Neural progenitor cell (in vitro differentiated cells): ENCODE measurements at regions not wholly inside any gene's neighbourhood (a gene's known extent, or its start where the extent isn't known, plus 50 kb on each side); places are given as distances from the start of the nearest gene placed in this dataset.

ENCODE experiments used
- DNase-seq: peaks from one replicate; pipeline ENCODE4 v3.0.0-alpha.2; 2016; ENCODE audit warnings: low spot score
- H2AFZ ChIP-seq: fragments of 200-600 bp; sonication (generic); replicated peaks from 2 replicates; pipeline ENCODE4 v1.6.1; 2016; ENCODE audit warnings: antibody characterized with exemption
- H3F3A ChIP-seq: fragments of 200-600 bp; sonication (generic); 2 replicates; pipeline ENCODE4 v1.6.1; 2016; ENCODE audit warnings: antibody characterized with exemption, low read depth
- H3K27ac ChIP-seq: fragments of 200-600 bp; sonication (generic); 2 replicates; pipeline ENCODE4 v1.5.1; 2016; ENCODE audit warnings: mild to moderate bottlenecking
- H3K27me3 ChIP-seq: fragments of 200-600 bp; sonication (generic); 2 replicates; pipeline ENCODE4 v1.6.1; 2016; ENCODE audit warnings: mild to moderate bottlenecking, moderate library complexity
- H3K36me3 ChIP-seq: fragments of 200-600 bp; sonication (generic); 2 replicates; pipeline ENCODE4 v1.5.1; 2016
- H3K4me1 ChIP-seq: fragments of 200-600 bp; sonication (generic); 2 replicates; pipeline ENCODE4 v1.6.1; 2016; ENCODE audit warnings: mixed run types
- H3K4me2 ChIP-seq: fragments of 200-600 bp; sonication (generic); 2 replicates; pipeline ENCODE4 v1.6.1; 2016
- H3K4me3 ChIP-seq: fragments of 200-600 bp; sonication (generic); 2 replicates; pipeline ENCODE4 v1.5.1; 2016
- H3K79me2 ChIP-seq: fragments of 200-600 bp; sonication (generic); 2 replicates; pipeline ENCODE4 v1.6.1; 2016; ENCODE audit warnings: low read depth
- H3K9ac ChIP-seq: fragments of 200-600 bp; sonication (generic); 2 replicates; pipeline ENCODE4 v1.6.1; 2016
- H3K9me3 ChIP-seq: fragments of 200-600 bp; sonication (generic); 2 replicates; pipeline ENCODE4 v1.5.1; 2016; ENCODE audit warnings: low read depth
- H4K20me1 ChIP-seq: fragments of 200-600 bp; sonication (generic); 2 replicates; pipeline ENCODE4 v1.6.1; 2016; ENCODE audit warnings: low read depth
- H3K27ac Mint-ChIP-seq: 3 replicates; pipeline ENCODE4 v1.8.0; 2021; ENCODE audit warnings: mixed read lengths
- H3K27me3 Mint-ChIP-seq: 2 replicates; pipeline ENCODE4 v1.8.0; 2022; ENCODE audit warnings: low read depth, mild to moderate bottlenecking, inconsistent platforms, moderate library complexity, mixed read lengths; ENCODE audit not compliant: insufficient read depth
- H3K36me3 Mint-ChIP-seq: 3 replicates; pipeline ENCODE4 v1.8.0; 2021; ENCODE audit warnings: mixed read lengths
- H3K4me1 Mint-ChIP-seq: 3 replicates; pipeline ENCODE4 v1.8.0; 2021; ENCODE audit warnings: mixed read lengths
- H3K4me3 Mint-ChIP-seq: 3 replicates; pipeline ENCODE4 v1.8.0; 2021; ENCODE audit warnings: mild to moderate bottlenecking, moderate library complexity, mixed read lengths
- H3K9me3 Mint-ChIP-seq: 3 replicates; pipeline ENCODE4 v1.8.0; 2020; ENCODE audit warnings: mixed read lengths
- EZH2 ChIP-seq: fragments of 200-600 bp; sonication (generic); IDR thresholded peaks from 2 replicates; pipeline ENCODE4 v1.6.1; 2017; ENCODE audit warnings: antibody characterized with exemption, mild to moderate bottlenecking, moderate library complexity
- EZH2phosphoT487 ChIP-seq: fragments of 200-600 bp; sonication (generic); IDR thresholded peaks from 2 replicates; pipeline ENCODE4 v1.6.1; 2017; ENCODE audit warnings: antibody characterized with exemption
- TF ChIP-seq, protein P1 (sequence below): fragments of 200-600 bp; sonication (generic); IDR thresholded peaks from 2 replicates; pipeline ENCODE4 v1.5.1; 2017; ENCODE audit warnings: antibody characterized with exemption, mild to moderate bottlenecking

DNA sequence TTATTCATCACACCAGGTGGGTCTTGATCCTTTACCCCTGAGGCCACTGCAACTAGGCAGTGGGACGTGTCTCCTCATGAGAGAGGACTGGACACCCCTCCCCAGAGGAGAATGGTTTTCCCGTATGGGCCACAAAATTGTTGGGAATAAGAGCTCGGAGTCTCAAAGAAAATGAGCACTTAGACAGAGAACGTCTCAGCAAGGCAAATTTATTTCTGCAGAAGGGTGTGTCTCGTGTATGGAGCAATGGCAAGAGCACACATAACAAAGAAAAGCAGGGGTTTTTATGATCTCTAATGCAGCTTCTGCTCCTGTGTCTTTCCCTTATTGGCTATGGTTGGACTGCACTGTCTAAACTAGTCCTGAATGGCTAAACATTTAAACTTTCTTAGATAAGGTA is 803.5 kb downstream of the PLOD2 start:
- Histone ChIP-seq H2AFZ (no peak overlapping the region), H3K4me3 (no peak overlapping the region), H3K9me3 (no peaks in the 10 kb centered on the region), H4K20me1 (no peaks in the 10 kb centered on the region), H3K79me2 (no peaks in the 10 kb centered on the region), H3K36me3 (no peaks in the 10 kb centered on the region), H3K27ac (no peak overlapping the region), H3K9ac (no peak overlapping the region), H3K27me3 (no peaks in the 10 kb centered on the region), H3K4me1 (peaks cover 5% of the 10 kb centered on the region), H3K4me2 (no peak overlapping the region), H3F3A (no peaks in the 10 kb centered on the region)
- peaks cover 29% of the 10 kb centered on the region for H3K9me3 Mint-ChIP-seq
- H3K4me1 Mint-ChIP-seq: peaks cover 7% of the 10 kb centered on the region
- TF ChIP-seq EZH2phosphoT487 (no peak), EZH2 (no peak)
- TF ChIP-seq, protein P1, sequence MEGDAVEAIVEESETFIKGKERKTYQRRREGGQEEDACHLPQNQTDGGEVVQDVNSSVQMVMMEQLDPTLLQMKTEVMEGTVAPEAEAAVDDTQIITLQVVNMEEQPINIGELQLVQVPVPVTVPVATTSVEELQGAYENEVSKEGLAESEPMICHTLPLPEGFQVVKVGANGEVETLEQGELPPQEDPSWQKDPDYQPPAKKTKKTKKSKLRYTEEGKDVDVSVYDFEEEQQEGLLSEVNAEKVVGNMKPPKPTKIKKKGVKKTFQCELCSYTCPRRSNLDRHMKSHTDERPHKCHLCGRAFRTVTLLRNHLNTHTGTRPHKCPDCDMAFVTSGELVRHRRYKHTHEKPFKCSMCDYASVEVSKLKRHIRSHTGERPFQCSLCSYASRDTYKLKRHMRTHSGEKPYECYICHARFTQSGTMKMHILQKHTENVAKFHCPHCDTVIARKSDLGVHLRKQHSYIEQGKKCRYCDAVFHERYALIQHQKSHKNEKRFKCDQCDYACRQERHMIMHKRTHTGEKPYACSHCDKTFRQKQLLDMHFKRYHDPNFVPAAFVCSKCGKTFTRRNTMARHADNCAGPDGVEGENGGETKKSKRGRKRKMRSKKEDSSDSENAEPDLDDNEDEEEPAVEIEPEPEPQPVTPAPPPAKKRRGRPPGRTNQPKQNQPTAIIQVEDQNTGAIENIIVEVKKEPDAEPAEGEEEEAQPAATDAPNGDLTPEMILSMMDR: no peak
- H3K36me3 Mint-ChIP-seq: no peaks in the 10 kb centered on the region
- H3K27me3 Mint-ChIP-seq: peaks cover 3% of the 10 kb centered on the region
- H3K27ac Mint-ChIP-seq: no peak overlapping the region
- no peak overlapping the region for H3K4me3 Mint-ChIP-seq
- DNase-seq: no peak

DNA sequence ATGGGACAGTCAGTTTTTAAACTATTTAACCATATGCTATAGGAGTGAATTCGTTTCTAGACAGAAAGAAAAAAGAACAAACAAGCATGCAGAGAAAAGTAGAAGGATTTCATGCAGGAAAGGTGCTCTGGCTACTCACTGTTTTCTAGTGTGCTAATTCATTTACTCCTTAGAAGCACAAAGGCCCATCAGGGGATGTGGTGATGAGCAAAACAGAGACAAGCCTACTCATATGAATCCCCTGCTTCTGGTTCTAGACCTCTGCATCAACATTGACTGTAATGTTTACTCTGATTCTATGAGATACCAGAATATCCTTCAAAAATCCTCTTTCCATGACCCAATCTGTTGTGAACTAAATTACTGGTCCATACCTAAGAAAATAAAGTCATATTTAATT is 801.9 kb downstream of the PLOD2 start:
- peaks cover 7% of the 10 kb centered on the region for H3K4me1 Mint-ChIP-seq
- peak; percentile 16 for DNase-seq
- Histone ChIP-seq H3K9me3 (no peaks in the 10 kb centered on the region), H3F3A (no peaks in the 10 kb centered on the region), H3K79me2 (no peaks in the 10 kb centered on the region), H4K20me1 (no peaks in the 10 kb centered on the region), H3K9ac (no peak overlapping the region), H3K36me3 (no peaks in the 10 kb centered on the region), H2AFZ (no peak overlapping the region), H3K27ac (no peak overlapping the region), H3K4me1 (peaks cover 5% of the 10 kb centered on the region), H3K4me3 (no peak overlapping the region), H3K27me3 (no peaks in the 10 kb centered on the region), H3K4me2 (no peak overlapping the region)
- peaks cover 3% of the 10 kb centered on the region for H3K27me3 Mint-ChIP-seq
- H3K36me3 Mint-ChIP-seq: no peaks in the 10 kb centered on the region
- TF ChIP-seq EZH2phosphoT487 (no peak), EZH2 (no peak)
- TF ChIP-seq, protein P1: no peak
- H3K27ac Mint-ChIP-seq: no peak overlapping the region
- no peak overlapping the region for H3K4me3 Mint-ChIP-seq
- peaks cover 26% of the 10 kb centered on the region for H3K9me3 Mint-ChIP-seq

DNA sequence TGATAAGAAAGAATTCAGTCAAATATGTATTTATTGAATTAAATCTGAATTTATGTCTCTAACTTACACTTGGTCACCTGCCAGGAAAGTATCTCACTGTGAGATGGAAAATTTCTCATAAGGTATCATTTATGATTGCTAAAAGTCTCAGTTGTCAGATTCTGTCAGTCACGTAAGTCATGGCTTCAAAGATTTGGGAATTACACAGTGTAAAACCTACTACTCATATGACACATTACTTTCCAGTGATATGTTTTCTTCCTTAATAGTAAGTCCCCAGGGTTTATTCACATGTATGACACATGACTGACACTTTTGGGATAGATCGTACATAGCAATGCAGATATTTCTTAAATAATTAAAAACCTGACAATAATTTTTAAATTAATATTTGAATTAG is 792.2 kb downstream of the PLOD2 start:
- Histone ChIP-seq H3K27ac (no peak overlapping the region), H3K9me3 (no peaks in the 10 kb centered on the region), H3K4me3 (no peak overlapping the region), H3K27me3 (no peaks in the 10 kb centered on the region), H3K9ac (no peak overlapping the region), H3K4me1 (peaks cover 4% of the 10 kb centered on the region), H3F3A (no peaks in the 10 kb centered on the region), H3K36me3 (no peaks in the 10 kb centered on the region), H2AFZ (no peak overlapping the region), H3K4me2 (no peak overlapping the region), H3K79me2 (no peaks in the 10 kb centered on the region), H4K20me1 (no peaks in the 10 kb centered on the region)
- H3K27me3 Mint-ChIP-seq: no peaks in the 10 kb centered on the region
- H3K36me3 Mint-ChIP-seq: no peaks in the 10 kb centered on the region
- DNase-seq: no peak
- TF ChIP-seq, protein P1: no peak
- TF ChIP-seq EZH2 (no peak), EZH2phosphoT487 (no peak)
- no peak overlapping the region for H3K4me3 Mint-ChIP-seq
- H3K4me1 Mint-ChIP-seq: peaks cover 3% of the 10 kb centered on the region
- no peak overlapping the region for H3K27ac Mint-ChIP-seq
- H3K9me3 Mint-ChIP-seq: peaks cover 5% of the 10 kb centered on the region
